ENCODE measurements at regions not wholly inside any gene's neighbourhood (a gene's known extent, or its start where the extent isn't known, plus 50 kb on each side); places are given as distances from the start of the nearest gene placed in this dataset.

GRCh38 chr1:172809750-172810149 is 150.8 kb downstream of the FASLG start:
- H3K27ac ChIP-seq, result no peak overlapping the region
- TF ChIP-seq ZFX (IDR thresholded peaks at IDR 0.05), result no peak
- no peak for TF ChIP-seq CTCF (conservative IDR thresholded peaks at IDR 0.05)

GRCh38 chr1:172810480-172811175 is 151.7 kb downstream of the FASLG start:
- TF ChIP-seq CTCF (conservative IDR thresholded peaks at IDR 0.05) (no peak), ZFX (IDR thresholded peaks at IDR 0.05) (no peak)
- H3K27ac ChIP-seq, result no peak overlapping the region

DNA sequence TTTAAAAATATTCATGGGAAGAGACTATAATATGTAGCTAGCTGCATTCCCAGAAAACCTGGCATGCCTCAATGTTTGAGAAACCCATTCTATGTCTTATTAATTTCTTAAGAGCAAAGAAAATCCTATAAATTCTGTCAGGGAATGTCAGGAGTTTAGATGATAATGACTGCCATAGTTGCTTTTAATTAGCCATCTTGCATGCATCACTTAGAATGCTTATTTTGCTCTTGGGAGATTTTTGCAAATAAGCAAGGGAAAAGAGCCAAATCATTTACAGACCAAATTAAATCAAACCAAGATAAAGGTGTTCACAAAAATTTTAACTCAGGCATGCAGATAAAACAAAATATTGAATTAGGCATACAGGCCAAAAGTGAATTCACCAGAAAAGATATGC is 152.8 kb downstream of the FASLG start:
- TF ChIP-seq CTCF (conservative IDR thresholded peaks at IDR 0.05) (no peak), ZFX (IDR thresholded peaks at IDR 0.05) (no peak)
- no peak overlapping the region for H3K27ac ChIP-seq

DNA sequence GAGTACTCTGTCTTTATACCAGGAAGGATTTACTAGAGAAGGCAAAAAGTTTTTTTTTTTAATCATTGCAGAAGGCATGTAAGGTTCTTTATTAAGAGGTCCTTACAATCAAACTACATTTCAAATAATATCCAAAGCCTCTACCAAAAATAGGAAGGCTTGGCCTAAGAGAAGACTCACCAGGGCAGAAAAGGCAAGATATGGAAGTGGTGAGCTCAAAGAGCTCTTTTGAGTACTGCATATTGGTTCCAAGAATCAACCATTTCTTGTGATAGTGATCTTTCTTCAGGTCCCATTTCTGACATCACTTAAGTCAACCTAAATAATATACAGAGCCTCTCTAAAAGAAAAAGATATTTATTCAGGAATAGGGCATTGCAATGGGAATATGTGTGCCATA is 153.2 kb downstream of the FASLG start:
- no peak for TF ChIP-seq ZFX (IDR thresholded peaks at IDR 0.05)
- no peak for TF ChIP-seq CTCF (conservative IDR thresholded peaks at IDR 0.05)
- no peak overlapping the region for H3K27ac ChIP-seq

DNA sequence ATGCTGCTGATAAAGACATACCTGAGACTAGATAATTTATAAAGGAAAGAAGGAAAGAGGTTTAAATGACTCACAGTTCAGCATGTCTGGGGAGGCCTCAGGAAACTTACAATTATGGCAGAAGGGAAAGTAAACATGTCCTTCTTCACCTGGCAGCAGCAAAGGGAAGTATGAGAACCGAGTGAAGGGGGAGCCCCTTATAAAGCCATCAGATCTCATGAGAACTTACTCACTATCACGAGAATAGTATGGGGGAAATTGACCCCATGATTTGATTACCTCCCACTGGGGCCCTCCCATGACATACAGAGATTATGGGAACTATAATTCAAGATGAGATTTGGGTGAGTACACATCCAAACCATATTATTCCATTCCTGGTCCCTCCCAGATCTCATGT is 154.4 kb downstream of the FASLG start:
- H3K27ac ChIP-seq, result no peak overlapping the region
- TF ChIP-seq ZFX (IDR thresholded peaks at IDR 0.05) (no peak), CTCF (conservative IDR thresholded peaks at IDR 0.05) (no peak)

DNA sequence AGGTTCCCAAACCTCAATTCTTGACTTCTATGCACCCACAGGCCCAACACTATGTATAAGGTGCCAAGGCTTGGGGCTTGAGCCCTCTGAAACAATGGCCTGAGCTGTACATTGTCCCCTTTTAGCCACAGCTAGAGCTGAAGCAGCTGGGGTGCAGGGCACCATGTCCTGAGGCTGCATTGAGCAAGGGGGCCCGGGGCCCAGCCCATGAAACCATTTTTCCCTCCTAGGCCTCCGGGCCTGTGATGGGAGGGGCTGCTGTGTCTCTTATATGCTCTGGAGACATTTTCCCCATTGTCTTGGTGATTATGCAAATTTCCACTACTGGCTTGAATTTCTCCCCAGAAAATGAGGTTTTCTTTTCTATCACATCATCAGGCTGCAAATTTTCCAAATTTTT is 155.5 kb downstream of the FASLG start:
- TF ChIP-seq ZFX (IDR thresholded peaks at IDR 0.05) (no peak), CTCF (conservative IDR thresholded peaks at IDR 0.05) (no peak)
- H3K27ac ChIP-seq, result no peak overlapping the region

- no peak overlapping the region for H3K27ac ChIP-seq
- TF ChIP-seq ZFX (IDR thresholded peaks at IDR 0.05) (no peak), CTCF (conservative IDR thresholded peaks at IDR 0.05) (no peak)
Measured at GRCh38 chr1:172815740-172816139, 156.8 kb downstream of the FASLG start.
